SKM-1 (cell line): ENCODE measurements at regions not wholly inside any gene's neighbourhood (a gene's known extent, or its start where the extent isn't known, plus 50 kb on each side); places are given as distances from the start of the nearest gene placed in this dataset.

Source experiments
- DNase-seq: peaks from one replicate; lab custom pipeline; 2025; ENCODE audit not compliant: unreplicated experiment; lab: John Stamatoyannopoulos, UW

DNA sequence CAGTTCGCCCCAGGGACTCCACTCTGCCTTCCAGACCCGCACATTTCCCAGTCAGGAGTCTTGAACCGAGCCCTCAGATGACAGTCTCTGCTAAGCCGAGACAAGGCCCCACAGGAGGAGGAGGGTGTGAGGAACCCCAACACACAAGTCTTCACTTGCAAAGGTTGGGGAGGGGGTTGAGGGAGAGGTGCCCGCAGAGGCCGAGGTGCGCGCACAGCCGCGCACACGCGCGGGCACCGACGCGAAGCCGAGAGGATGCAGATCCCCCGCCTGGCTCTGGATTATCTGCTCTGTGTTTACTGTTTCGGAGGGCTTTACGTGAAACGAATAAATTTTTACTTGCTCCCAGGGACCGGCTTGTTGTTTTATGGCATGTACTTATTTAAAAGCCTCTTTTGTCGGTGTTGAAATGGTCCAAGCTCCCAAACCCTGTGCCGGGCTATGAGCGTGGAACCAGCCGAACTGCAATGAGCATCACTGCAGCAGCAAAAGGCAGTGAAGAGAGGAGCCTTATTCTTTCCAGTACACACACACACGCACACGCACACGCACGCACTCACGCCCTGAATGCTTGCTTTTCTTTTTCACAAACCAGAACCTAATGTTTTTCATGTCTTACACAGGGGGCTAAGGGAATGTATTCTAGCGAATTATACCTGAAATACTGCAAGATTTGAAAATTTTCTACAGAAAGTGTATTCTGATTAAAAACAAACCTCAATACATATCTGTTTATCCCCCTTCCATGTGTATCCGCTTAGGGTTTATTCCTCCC, 297.7 kb downstream of the PARP8 start:
- DNase-seq, result no peak

DNA sequence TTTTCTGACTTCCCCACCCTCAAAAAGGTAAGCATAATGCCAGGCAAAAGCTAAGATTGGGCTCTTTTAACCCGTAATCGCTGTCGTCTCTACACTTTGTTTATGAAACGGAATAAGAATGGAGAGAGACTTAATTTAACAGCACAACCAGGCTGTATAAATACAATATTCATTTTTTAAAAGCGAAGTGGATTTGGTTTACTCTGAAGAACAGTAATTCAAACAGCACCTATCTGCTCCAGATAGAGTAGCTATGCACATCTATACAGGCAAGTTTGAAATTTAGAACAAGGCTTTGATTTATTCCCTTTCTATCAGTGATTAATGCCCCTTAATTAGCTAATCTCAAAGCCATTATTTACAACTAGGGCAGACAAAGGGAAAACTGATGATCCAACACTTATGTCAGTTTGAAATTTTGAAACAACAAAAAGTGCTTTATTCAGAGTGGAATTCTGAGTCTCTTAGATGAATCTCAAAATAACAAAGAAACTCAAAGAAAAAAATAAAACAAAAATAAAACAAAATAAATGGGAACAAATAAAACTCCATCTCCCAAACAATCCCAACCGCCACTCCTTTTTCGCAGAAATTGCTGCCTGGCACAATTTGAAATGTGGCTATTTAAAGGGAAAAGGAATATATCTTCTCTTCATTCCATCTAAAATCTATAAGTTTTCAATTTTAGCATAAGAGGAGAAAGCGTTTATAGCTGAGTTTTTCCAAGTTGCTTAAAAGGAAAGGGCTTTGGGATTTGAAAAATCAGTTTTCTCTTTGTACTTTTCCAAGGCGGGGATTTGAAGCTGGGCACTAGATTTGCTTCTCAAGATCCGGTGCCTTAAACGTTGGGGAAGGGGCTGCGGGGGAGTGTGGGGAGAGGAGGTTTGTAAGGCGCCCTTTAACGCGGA, 298.6 kb downstream of the PARP8 start:
- no peak for DNase-seq

DNA sequence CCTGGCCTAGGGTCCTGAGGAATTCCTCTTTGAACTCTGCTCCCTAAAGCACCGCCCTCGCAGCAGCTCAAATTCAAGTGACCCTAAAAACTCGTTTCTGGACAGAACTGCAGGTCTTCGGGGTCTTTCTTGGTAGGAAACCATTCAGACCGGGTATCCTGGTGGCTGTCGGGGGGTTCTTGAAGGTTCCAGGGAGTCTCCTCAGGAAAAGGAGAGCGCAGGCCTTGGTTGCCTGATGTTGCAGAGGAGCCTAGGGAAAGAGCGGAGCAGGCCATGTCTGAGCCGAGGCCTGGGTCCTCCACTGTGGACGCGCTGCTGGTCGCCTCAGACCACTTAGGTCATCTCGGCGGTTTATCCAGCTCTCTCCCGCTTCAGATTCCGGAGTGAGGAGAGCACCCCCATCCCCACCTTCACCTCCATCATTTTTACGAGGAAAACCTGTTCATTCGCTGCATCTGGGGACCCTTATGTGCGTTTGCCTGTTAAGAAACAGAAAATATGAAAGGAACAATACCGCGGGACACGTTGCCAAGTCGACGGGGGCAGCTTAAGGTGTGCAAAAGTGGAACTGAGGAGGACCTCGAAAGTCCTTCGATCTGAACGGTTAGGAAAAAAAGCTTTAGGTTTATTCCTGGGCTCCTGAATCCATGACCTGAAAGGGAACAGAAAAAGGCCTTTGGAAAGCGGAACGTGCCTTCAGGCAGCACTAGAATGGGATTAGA, 299.4 kb downstream of the PARP8 start:
- DNase-seq, result no peak

DNA sequence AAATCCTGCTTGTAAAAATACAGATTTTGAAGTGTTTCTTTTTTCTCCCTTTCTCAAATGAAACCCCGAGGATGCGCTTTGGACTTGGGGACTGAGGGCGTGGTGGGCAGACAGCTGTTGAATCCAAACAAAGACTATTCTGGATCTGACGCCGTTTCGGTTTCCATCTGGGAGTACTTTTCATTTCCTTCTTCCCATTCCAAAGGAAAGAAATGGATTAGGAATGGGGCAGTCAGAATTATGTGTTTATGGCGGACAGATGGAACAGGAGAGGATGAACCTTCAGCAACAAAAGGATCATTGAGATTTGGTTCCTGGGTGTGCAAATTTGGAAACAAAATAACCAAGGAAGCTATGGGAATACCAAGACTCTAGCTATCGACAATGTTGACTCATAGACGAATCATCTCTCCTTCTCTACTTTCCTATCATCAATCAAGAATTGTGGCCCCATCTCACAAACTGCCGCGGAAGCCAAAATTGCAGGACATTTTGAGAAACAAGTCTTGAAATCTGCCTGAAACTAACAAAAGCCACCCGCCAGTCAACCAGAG, 300.6 kb downstream of the PARP8 start:
- DNase-seq, result no peak

DNA sequence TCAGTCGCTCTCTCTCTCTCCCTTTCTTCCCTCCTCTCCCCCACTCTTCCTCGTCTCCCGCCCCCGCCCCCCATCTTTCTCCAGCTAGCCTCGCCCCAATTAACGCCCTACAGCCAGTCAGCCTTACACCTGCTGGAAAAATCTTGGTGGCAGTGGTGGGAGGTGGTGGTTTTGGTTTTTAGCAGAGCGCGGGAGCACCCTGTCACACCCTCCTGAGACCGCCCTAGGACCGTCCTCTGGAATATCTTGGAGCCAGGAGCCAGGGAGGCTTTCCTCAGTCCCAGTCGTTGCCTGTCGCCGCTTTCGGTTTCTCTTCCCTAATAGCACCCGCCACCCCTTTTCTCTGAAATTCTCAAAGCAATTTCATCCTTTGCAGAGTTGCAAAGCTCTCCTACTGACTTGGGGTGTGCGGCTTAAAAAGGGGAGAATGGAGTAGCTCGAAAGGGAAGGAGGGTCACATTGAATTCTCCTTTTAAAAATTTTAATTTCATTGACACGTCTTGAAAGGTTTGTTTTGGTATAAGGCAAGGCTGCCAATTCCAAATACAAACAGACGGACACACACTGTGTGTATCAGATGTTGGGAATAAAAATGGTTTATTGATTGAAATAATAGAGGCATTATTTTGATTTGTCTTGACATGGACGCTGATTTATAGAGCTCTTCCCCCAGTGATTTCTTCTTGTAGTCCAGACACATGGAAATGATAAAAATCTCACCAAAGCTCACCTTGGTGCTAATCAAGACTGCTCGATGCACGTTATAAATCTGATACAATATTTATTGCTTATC, 301.3 kb downstream of the PARP8 start:
- no peak for DNase-seq

DNA sequence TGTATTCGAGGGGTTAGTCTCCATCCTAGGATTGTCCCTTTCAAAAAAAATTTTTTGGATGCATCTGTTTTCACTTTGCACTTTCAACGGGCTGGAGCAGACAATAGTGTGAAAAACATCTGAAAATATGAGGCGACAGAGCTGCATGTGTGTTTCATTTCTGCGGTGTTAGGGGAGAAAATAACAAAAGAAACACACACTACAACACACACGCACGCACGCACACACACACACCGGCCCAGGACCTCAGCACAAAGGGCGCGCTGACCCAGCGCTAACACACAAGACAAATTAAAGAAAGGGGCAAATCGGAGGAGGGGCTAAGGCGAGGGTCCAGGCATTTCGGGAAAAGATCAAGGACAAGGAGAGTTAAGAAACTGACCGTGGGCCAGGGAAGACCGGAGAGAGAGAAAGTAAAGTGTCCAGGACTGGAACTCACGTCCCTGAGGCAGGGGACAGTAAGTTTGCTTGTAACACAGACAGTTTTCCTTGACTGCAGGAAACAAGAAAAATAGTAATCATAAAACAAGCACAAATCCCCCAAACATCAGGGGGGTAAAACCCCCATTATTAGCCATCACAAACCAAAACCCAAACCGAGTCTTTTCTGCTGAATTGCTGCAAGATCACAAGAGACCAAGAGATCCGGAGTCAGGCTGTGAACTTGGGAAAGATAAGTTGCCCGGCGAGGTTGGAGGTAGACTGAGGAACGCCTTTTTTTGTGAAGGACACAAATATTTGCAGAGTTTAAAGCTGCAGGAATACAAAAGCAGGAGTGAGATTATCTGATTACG, 302.1 kb downstream of the PARP8 start:
- DNase-seq, result no peak

DNA sequence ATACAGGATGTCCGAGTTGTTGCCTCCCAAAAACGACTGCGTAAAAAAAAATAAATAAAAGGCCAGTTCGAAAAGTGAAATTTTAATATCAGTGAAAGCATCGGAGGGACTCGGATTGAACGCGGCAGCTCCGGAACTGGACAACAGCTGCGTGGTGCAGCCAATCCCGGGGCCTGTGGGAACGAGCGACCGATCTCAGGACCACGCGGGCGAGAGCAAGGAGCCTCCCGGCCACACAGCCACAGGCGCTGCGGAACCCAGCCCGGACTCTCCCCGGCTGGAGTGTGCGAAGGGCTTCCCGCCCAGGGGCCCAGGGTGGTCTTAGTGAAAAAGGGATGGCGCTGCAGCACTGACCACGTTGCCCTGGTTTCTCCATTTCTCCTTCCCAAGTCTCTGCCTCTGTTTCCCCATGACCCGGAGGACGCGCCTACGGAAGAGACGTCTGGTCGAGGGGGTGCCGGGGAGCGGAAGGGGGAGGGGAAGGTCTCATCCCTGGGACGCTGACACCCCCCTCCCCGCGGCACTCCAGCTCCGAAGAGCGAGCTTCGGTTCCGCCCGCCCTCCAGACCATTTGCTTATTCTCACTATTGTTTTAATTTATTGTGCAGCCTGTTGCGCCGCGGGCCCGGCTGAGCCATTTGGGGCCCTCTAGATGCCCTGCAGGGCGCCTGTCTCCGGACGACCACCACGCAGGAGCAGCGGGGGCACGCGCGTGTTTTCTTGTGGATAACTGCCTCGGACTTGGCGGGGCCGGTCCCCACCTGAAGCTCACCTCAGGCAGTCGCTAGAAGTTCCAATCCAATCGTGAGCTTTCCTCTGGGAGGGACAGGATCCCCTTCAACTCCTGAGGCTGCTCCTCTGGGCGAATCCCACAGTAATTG, 303.0 kb downstream of the PARP8 start:
- no peak for DNase-seq

DNA sequence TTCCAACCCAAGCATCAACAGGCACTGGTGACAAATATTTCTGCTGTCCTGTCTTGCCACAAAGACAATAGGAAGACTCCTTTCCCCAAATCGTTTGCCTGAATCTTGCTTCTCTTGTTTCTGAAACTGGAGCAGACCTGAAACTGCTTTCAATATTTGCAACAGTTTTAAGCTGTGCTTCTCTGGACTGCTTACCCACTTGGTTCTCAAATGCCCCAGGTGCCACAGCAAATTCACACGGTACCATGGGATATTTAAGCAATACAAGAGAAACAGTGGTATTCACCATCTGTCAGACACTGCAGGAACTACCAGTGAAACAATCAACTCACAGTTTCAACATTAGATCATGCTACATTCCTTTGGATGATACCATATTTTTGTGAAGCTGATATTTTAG, 309.4 kb downstream of the PARP8 start:
- no peak for DNase-seq

DNA sequence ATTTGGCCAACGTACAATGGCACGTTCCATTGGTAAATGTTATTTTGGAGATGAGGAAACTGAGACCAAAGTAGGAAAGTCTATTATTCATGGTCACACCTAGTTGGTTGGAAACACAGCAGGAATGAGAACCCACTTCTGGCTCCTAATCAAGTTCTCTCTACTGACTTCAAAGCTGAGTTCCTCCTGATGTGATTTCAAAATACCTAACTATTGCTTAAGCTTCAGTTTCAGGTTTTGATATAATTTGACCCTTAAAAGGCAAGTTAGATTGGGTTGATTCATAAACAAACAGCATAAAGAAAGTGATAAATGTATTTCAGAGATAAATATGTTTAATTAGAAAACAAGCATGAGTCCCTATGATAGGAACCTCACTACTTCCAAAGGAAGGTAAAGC, 312.5 kb downstream of the PARP8 start:
- no peak for DNase-seq

DNA sequence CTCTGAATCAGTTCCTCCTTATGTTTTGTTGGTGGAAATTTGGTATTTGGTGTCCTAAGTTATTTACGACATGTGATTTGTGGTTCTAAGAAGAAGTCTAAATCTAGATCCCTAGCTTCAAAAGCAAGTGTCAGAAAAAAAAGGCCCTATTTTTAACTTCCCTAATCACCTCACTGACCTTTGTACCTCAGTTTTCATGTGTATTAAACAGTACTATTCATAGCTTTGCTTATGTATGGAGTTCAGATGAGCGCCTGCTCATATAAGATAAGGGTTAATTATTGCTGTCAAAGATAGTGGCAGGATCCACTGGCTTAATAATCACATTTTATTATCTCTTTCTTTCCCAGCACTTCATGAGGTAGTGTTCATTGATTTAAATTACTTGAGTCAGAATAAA, 318.2 kb downstream of the PARP8 start:
- DNase-seq, result no peak

DNA sequence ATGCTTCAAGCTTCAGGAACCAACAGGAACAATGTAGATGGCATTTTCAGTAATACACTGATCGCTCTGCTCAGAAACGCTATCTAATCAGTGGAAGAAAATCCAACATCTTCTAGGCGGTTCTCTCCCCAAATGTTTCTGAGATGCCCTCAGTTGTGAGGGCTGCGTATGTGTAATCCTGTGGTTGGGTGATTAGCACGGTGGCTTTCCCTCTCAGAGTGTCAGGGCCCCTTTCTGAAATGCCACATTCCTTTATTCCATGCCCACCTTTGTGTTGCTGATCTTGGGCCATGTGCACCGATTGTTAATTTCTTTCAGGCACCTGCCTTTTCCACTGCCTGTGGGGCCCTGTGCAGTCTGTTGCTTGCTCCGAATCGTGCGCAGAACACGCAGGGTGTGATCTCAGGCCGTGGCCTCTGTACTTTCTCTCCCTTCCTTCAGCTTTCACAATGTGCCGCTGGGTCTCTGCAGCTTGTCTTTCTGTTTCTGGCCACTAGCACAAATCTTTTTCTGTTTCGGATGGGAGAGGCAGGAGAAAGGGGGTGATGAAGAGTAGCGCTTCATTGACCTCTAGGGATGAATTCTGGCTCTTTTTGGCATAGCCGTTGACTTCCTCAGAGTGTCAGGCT, 324.0 kb downstream of the PARP8 start:
- no peak for DNase-seq

DNA sequence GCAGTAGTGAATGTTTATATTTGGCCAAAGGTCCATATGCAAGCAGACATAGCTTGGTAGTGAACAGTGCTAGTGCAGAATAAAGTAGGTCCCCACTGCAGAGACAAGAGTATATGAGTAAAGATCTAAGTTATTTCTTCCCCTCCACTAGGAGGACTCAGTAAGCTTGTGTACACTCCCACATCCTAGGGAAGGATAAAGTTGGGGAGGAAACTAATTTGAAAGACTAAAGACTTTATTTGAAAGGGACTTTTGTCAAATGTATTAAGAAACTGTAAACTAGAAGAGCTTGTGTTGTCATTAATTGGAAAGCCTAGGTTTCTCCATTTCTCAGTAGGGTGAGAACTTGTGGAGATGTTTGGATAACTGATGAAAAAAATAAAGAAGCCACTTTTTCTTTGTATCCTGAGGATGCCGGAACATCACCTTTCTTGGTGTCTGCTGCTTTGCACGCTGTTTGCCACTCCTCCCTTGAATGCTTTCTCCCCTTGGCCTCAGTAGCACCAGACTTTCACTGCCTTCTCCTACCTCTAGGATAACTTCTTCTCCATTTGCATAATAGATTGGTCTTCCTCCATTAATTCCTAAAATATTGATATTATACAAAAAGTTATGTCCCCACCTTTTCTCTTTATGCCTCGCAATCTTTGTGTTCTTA, 329.0 kb downstream of the PARP8 start:
- no peak for DNase-seq

DNA sequence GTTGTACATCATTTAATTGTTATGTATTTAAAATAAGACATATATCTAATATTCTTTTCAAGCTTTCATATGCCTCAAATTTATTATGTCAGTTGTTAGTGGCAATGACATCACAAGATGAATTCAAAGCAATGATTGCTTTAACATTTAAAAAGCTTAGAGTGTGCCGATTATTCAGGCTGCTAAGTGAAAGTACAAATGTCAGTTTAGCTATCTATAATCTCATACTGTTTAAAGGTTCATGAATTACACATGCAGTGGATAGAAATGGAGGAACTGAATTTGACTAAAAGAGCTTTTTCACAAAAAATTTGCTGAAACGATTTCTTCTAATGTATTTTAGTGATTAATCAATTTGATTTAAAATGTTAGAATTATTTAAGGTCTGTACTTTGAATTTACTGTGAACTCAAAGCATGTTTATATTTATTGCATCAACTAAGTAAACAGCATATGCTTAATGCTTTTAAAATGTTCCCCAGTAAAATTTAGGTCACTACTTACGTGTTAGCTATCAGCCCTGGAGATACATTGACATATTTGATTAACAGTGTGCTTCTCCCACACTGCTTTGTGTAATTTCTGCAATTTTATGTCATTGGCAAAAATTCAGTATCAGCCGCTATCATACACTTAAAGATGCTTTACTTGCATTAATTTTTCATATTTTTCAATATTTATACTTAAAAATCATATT, 334.9 kb downstream of the PARP8 start:
- no peak for DNase-seq

DNA sequence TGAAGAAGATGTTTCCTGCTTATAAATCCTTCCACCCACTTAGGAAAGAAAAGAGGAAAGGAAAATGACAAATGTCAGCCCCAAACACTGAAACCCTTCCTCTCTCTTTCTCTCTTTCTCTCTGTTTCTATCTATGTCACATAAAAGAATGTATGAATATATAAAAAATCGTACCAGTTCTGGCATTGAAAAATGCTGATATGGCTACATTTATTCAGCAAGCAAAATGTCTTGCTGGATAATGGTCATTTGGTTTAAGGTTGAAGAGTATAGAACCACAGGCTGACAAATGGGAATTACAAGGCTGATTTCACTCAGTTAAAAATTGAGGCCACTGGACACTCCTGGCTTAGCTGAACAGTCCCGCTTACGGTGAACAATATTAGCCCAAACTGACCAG, 335.9 kb downstream of the PARP8 start:
- DNase-seq, result no peak

DNA sequence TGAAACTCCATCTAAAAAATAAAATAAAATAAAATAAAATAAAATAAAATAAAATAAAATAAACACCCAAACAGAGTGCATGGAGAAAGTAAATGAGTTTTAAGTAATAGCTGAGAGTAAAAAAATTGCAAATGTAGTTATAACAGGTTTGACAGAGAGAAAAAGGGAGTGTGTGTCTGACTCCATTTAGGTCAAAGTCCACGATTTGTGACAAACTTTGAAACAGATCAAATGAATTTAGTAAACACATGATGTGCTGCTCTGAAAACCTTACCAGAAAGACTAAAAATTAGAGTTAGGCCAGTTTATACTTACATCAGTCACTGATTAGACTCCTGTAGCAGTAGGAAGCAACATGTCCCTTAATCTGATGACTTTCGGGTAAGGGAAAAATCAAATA, 346.6 kb downstream of the PARP8 start:
- DNase-seq, result no peak

DNA sequence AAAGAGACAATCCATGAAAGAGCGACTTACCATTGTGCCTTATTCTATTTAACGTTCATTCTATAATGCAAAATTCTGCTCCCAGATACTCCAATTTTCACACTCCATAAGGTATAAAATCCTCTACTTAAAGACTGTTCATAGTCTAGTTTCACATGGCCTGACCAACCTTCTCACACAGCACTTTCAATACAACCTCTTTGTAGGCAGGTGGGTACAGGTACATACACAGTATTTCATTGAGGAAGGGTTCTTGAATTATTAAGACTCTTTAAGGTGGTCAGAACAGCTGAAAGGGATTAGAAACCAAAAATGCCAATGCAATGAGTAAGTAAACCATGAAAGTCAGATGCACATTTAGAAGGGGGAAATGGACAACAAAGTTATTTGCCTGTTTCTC, 352.0 kb downstream of the PARP8 start:
- DNase-seq, result no peak

DNA sequence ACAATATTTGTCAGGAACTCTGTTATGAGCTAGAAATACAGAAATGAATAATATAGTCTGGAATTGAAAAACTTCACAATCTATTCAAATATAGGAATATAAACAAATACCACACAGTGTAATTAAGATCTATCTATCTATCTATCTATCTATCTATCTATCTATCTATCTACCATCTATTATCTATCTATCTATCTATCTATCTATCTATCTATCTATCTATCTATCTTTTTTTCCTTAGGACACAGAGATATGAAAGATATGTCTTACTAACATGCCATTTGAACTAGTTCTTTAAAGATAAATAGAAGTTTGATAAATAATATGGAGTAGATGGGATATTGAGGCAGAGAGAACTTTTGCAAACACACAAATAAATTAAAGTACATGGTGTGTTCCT, 357.8 kb downstream of the PARP8 start:
- no peak for DNase-seq
